GM12874 (cell line): ENCODE measurements at regions not wholly inside any gene's neighbourhood (a gene's known extent, or its start where the extent isn't known, plus 50 kb on each side); places are given as distances from the start of the nearest gene placed in this dataset.

Experiments used
- CTCF ChIP-seq: IDR thresholded peaks from 2 replicates; pipeline ENCODE4 v1.5.1; 2011; ENCODE audit warnings: low read depth, mild to moderate bottlenecking, control low read depth, low read length, moderate library complexity; ENCODE audit not compliant: insufficient read depth

GRCh38 chr10:100645613-100646392 is 99.6 kb upstream of the PAX2 start:
- no peak for TF ChIP-seq CTCF

- TF ChIP-seq CTCF = no peak
These were observed 97.5 kb upstream of the PAX2 start for GRCh38 chr10:100647928-100648327.

- no peak for TF ChIP-seq CTCF
These were observed 94.7 kb upstream of the PAX2 start for GRCh38 chr10:100650693-100651092.

GRCh38 chr10:100651916-100652315 is 93.5 kb upstream of the PAX2 start:
- TF ChIP-seq CTCF = no peak

- no peak for TF ChIP-seq CTCF
These were observed 92.8 kb upstream of the PAX2 start for GRCh38 chr10:100652406-100653135.

- no peak for TF ChIP-seq CTCF
These were observed 92.0 kb upstream of the PAX2 start for GRCh38 chr10:100653238-100653956.

- no peak for TF ChIP-seq CTCF
These were observed 91.2 kb upstream of the PAX2 start for GRCh38 chr10:100653957-100654781.
